ENCODE measurements at regions not wholly inside any gene's neighbourhood (a gene's known extent, or its start where the extent isn't known, plus 50 kb on each side); places are given as distances from the start of the nearest gene placed in this dataset.
"Not testable (repeated sequence)": the region's sequence is repeated elsewhere in the genome, so short reads cannot be mapped to it uniquely, and the experiment has no call there.

- H3K4me3 ChIP-seq (ENCODE audit: low read depth, low read length) = no peak overlapping the region
- no peak for DNase-seq (ENCODE audit: low read depth)
- no peak for TF ChIP-seq CTCF (IDR thresholded peaks at IDR 0.05; ENCODE audit: insufficient read depth, low read depth, low read length)
Observed at GRCh38 chrX:7512845-7513244, 330.1 kb upstream of the VCX start.

- DNase-seq (ENCODE audit: low read depth) = no peak
- no peak for TF ChIP-seq CTCF (IDR thresholded peaks at IDR 0.05; ENCODE audit: insufficient read depth, low read depth, low read length)
- H3K4me3 ChIP-seq (ENCODE audit: low read depth, low read length) = no peak overlapping the region
Observed at GRCh38 chrX:7503251-7503650, 339.7 kb upstream of the VCX start.

GRCh38 chrX:7500386-7500785 lies 342.6 kb upstream of the VCX start:
- no peak for DNase-seq (ENCODE audit: low read depth)
- no peak for TF ChIP-seq CTCF (IDR thresholded peaks at IDR 0.05; ENCODE audit: insufficient read depth, low read depth, low read length)
- H3K4me3 ChIP-seq (ENCODE audit: low read depth, low read length) = no peak overlapping the region

- DNase-seq (ENCODE audit: low read depth) = no peak
- H3K4me3 ChIP-seq (ENCODE audit: low read depth, low read length) = no peak overlapping the region
- no peak for TF ChIP-seq CTCF (IDR thresholded peaks at IDR 0.05; ENCODE audit: insufficient read depth, low read depth, low read length)
Observed at GRCh38 chrX:7486505-7486904, 338.6 kb upstream of the PUDP start.

- no peak for TF ChIP-seq CTCF (IDR thresholded peaks at IDR 0.05; ENCODE audit: insufficient read depth, low read depth, low read length)
- DNase-seq (ENCODE audit: low read depth) = no peak
Observed at GRCh38 chrX:7485061-7485460, 337.1 kb upstream of the PUDP start.

GRCh38 chrX:7480721-7481120 lies 332.8 kb upstream of the PUDP start:
- H3K4me3 ChIP-seq (ENCODE audit: low read depth, low read length) = no peak overlapping the region
- no peak for TF ChIP-seq CTCF (IDR thresholded peaks at IDR 0.05; ENCODE audit: insufficient read depth, low read depth, low read length)
- DNase-seq (ENCODE audit: low read depth) = no peak

More at GRCh38 chrX:7485061-7485460, 337.1 kb upstream of the PUDP start:
- no peak overlapping the region for H3K4me3 ChIP-seq (ENCODE audit: low read depth, low read length)

GRCh38 chrX:7462110-7462509 lies 314.2 kb upstream of the PUDP start:
- no peak for TF ChIP-seq CTCF (IDR thresholded peaks at IDR 0.05; ENCODE audit: insufficient read depth, low read depth, low read length)
- DNase-seq (ENCODE audit: low read depth) = no peak
- no peak overlapping the region for H3K4me3 ChIP-seq (ENCODE audit: low read depth, low read length)

- DNase-seq (ENCODE audit: low read depth); H3K4me3 ChIP-seq (ENCODE audit: low read depth, low read length): not testable (repeated sequence)
Observed at GRCh38 chrX:7461051-7461450, 313.1 kb upstream of the PUDP start.

All from fibroblast of villous mesenchyme (primary cell).